Tibial artery (tissue), 4 donors: ENCODE measurements at regions not wholly inside any gene's neighbourhood (a gene's known extent, or its start where the extent isn't known, plus 50 kb on each side); places are given as distances from the start of the nearest gene placed in this dataset.
"Not testable (repeated sequence)": the region's sequence is repeated elsewhere in the genome, so short reads cannot be mapped to it uniquely, and the experiment has no call there.

ENCODE experiments used
- DNase-seq, 2 donors: peaks; one replicate each; pipeline ENCODE4 v3.0.0-alpha.2; 2019
- H3K27ac ChIP-seq, 2 donors: fragments of 200-600 bp; sonication (generic) in 1 of 2; 1 replicate in 1 of 2; 2 replicates in 1 of 2; pipeline ENCODE4 v1.5.1; 2018 to 2019; ENCODE audit warnings: mild to moderate bottlenecking in 1 of 2
- H3K27me3 ChIP-seq, 2 donors: fragments of 200-600 bp; sonication (generic) in 1 of 2; one replicate each; pipeline versions ENCODE4 v1.5.1 to v1.6.0; 2016 to 2019
- H3K36me3 ChIP-seq, 3 donors: fragments of 200-600 bp; sonication (generic) in 2 of 3; one replicate each; pipeline ENCODE4 v1.5.1; 2016 to 2019; ENCODE audit warnings: mild to moderate bottlenecking in 2 of 3
- H3K4me1 ChIP-seq, 4 donors: fragments of 200-600 bp; sonication (generic) in 2 of 4; 1 replicate in 3 of 4; 2 replicates in 1 of 4; pipeline ENCODE4 v1.5.1; 2016 to 2019
- H3K4me3 ChIP-seq, 2 donors: fragments of 200-600 bp; sonication (generic) in 1 of 2; 1 replicate in 1 of 2; 2 replicates in 1 of 2; pipeline ENCODE4 v1.5.1; 2018 to 2019; ENCODE audit warnings: mild to moderate bottlenecking in 2 of 2
- H3K9me3 ChIP-seq, 3 donors: fragments of 200-600 bp; sonication (generic) in 1 of 3; one replicate each; pipeline ENCODE4 v1.5.1; 2016 to 2019
- CTCF ChIP-seq, 2 experiments: fragments of 200-600 bp in 1 of 2; fragments of 450-650 bp in 1 of 2; IDR thresholded peaks; one replicate each; pipeline ENCODE4 v1.5.1; 2017 to 2019; ENCODE audit warnings: antibody characterized with exemption in 2 of 2, mild to moderate bottlenecking in 1 of 2, moderate library complexity in 1 of 2
- intact Hi-C: fragments of 100-400 bp; cut with DNase I; formaldehyde crosslinking; loops from one replicate; pipeline ENCODE4 v1.15.0; 2023; ENCODE audit warnings: low total_unique reads

GRCh38 chr7:86989407-86989806, 70.0 kb downstream of the ELAPOR2 start:
- intact Hi-C loops, result no loop called here

GRCh38 chr7:86987834-86988233, 71.6 kb downstream of the ELAPOR2 start:
- H3K27ac ChIP-seq, H3K4me3 ChIP-seq, intact Hi-C loops, H3K4me1 ChIP-seq, H3K36me3 ChIP-seq, H3K27me3 ChIP-seq, DNase-seq: not testable (repeated sequence)
- peaks cover 0 to 16% (median 4%) of the 10 kb centered on the region in 3 donors for H3K9me3 ChIP-seq

More at GRCh38 chr7:86989407-86989806, 70.0 kb downstream of the ELAPOR2 start:
- Histone ChIP-seq H3K4me1 (no peaks in the 10 kb centered on the region), H3K27ac (no peak overlapping the region), H3K36me3 (no peaks in the 10 kb centered on the region), H3K27me3 (no peaks in the 10 kb centered on the region), H3K4me3 (no peak overlapping the region), H3K9me3 (peaks cover 0 to 14% (median 4%) of the 10 kb centered on the region in 3 donors)
- no peak for DNase-seq
- TF ChIP-seq CTCF (IDR thresholded peaks at IDR 0.05), result no peak

- H3K36me3 ChIP-seq, intact Hi-C loops, H3K4me3 ChIP-seq, H3K27ac ChIP-seq, DNase-seq, H3K4me1 ChIP-seq, H3K27me3 ChIP-seq: not testable (repeated sequence)
- H3K9me3 ChIP-seq, result peaks cover 0 to 16% (median 4%) of the 10 kb centered on the region in 3 donors
These were observed 72.1 kb downstream of the ELAPOR2 start for GRCh38 chr7:86987358-86987757.

GRCh38 chr7:86985342-86985741, 74.1 kb downstream of the ELAPOR2 start:
- H3K4me1 ChIP-seq, H3K27me3 ChIP-seq, H3K27ac ChIP-seq, H3K36me3 ChIP-seq, intact Hi-C loops, H3K4me3 ChIP-seq, DNase-seq: not testable (repeated sequence)
- peaks cover 0 to 16% (median 4%) of the 10 kb centered on the region in 3 donors for H3K9me3 ChIP-seq

GRCh38 chr7:86983654-86984053, 75.8 kb downstream of the ELAPOR2 start:
- H3K4me3 ChIP-seq, intact Hi-C loops, DNase-seq, H3K27ac ChIP-seq, H3K27me3 ChIP-seq, H3K36me3 ChIP-seq, H3K4me1 ChIP-seq: not testable (repeated sequence)
- H3K9me3 ChIP-seq, result peaks cover 0 to 16% (median 4%) of the 10 kb centered on the region in 3 donors

GRCh38 chr7:86981937-86982336, 77.5 kb downstream of the ELAPOR2 start:
- H3K36me3 ChIP-seq, DNase-seq, H3K27me3 ChIP-seq, H3K4me1 ChIP-seq, H3K4me3 ChIP-seq, H3K27ac ChIP-seq, intact Hi-C loops: not testable (repeated sequence)
- peaks cover 0 to 16% (median 4%) of the 10 kb centered on the region in 3 donors for H3K9me3 ChIP-seq

- no peak overlapping the region for H3K27ac ChIP-seq
- H3K4me1 ChIP-seq, result no peaks in the 10 kb centered on the region
- no peak overlapping the region for H3K4me3 ChIP-seq
- no peak for TF ChIP-seq CTCF (IDR thresholded peaks at IDR 0.05)
- intact Hi-C loops, result no loop called here
- no peaks in the 10 kb centered on the region for H3K36me3 ChIP-seq
- H3K9me3 ChIP-seq, result peaks cover 0 to 16% (median 4%) of the 10 kb centered on the region in 3 donors
- no peaks in the 10 kb centered on the region for H3K27me3 ChIP-seq
- DNase-seq, result no peak
These were observed 78.3 kb downstream of the ELAPOR2 start for GRCh38 chr7:86981127-86981526.

GRCh38 chr7:86980223-86980622, 79.2 kb downstream of the ELAPOR2 start:
- Histone ChIP-seq H3K4me3 (no peak overlapping the region), H3K36me3 (no peaks in the 10 kb centered on the region), H3K27ac (no peak overlapping the region), H3K4me1 (no peaks in the 10 kb centered on the region), H3K9me3 (peaks cover 0 to 10% (median 0%) of the 10 kb centered on the region in 3 donors), H3K27me3 (no peaks in the 10 kb centered on the region)
- no peak for TF ChIP-seq CTCF (IDR thresholded peaks at IDR 0.05)
- intact Hi-C loops, result no loop called here
- no peak for DNase-seq
